SJSA1 (cell line): ENCODE measurements at regions not wholly inside any gene's neighbourhood (a gene's known extent, or its start where the extent isn't known, plus 50 kb on each side); places are given as distances from the start of the nearest gene placed in this dataset.
"Not testable (repeated sequence)": the region's sequence is repeated elsewhere in the genome, so short reads cannot be mapped to it uniquely, and the experiment has no call there.

ENCODE experiments used
- DNase-seq, 2 experiments: peaks; one replicate each; pipeline ENCODE4 v3.0.0-alpha.2; 2015 to 2020; ENCODE audit warnings: low spot score in 2 of 2, low read depth in 1 of 2
- H3K27ac ChIP-seq: fragments of 250-450 bp; sonication (Bioruptor Pico); 2 replicates; pipeline ENCODE4 v1.5.1; 2020; ENCODE audit warnings: mild to moderate bottlenecking, moderate library complexity
- H3K27me3 ChIP-seq: fragments of 250-450 bp; sonication (Bioruptor Pico); replicated peaks from 2 replicates; pipeline ENCODE4 v1.5.1; 2020; ENCODE audit warnings: mild to moderate bottlenecking, moderate library complexity
- H3K36me3 ChIP-seq: fragments of 250-450 bp; sonication (Bioruptor Pico); 2 replicates; pipeline ENCODE4 v1.5.1; 2020; ENCODE audit warnings: mild to moderate bottlenecking
- H3K4me1 ChIP-seq: fragments of 250-450 bp; sonication (Bioruptor Pico); replicated peaks from 2 replicates; pipeline ENCODE4 v1.6.1; 2021; ENCODE audit warnings: mild to moderate bottlenecking
- H3K4me3 ChIP-seq: fragments of 250-450 bp; sonication (Bioruptor Pico); 2 replicates; pipeline ENCODE4 v1.5.1; 2020; ENCODE audit warnings: mild to moderate bottlenecking
- H3K9me3 ChIP-seq: fragments of 250-450 bp; sonication (Bioruptor Pico); replicated peaks from 2 replicates; pipeline ENCODE4 v1.5.1; 2020; ENCODE audit warnings: mild to moderate bottlenecking

DNA sequence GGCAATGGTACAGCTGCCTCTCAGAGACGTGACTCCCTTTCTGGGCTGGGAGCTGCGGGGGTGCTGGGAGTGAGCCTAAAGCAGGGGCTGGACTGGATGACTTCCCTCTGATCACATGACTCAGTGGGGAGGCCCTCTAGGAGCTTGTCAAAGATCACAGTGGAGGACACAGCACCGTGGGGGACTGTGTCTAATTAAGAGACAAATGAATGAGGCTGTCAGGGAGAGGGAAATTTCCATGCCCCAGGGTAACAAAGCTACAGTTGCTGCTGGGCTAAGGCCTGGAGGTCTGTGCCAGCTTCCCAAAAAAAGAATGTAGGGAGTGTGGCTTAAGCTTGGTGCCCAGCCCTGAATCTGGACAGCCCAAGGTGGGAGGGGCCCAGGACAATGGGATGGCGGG, 262.8 kb upstream of the PLET1 start:
- Histone ChIP-seq H3K27me3 (no peaks in the 10 kb centered on the region), H3K36me3 (no peaks in the 10 kb centered on the region), H3K4me1 (peaks cover 16% of the 10 kb centered on the region), H3K4me3 (no peak overlapping the region), H3K9me3 (no peaks in the 10 kb centered on the region), H3K27ac (no peak overlapping the region)
- DNase-seq = peak; percentile 43 to 47

DNA sequence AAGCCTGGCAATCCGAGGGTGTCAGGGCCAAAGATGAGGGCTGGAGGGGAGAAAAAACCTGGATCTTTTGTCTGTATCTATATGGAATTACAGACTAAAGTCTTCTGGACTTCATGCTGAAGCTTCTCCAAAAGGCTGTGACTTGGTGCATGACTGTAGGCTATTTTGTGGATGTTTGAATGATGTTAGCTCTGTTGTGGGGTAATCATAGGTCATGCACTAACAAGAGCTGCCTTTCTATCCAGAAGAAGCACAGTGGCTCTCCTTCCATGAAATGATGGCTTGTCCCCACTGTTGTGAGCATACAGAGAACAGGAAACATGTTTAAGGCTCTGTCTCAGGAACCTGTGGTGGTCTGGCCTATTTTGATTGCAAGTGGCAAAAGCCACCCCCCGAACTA, 263.3 kb upstream of the PLET1 start:
- no peaks in the 10 kb centered on the region for H3K27me3 ChIP-seq
- DNase-seq = no peak
- no peaks in the 10 kb centered on the region for H3K36me3 ChIP-seq
- no peaks in the 10 kb centered on the region for H3K9me3 ChIP-seq
- H3K4me3 ChIP-seq = no peak overlapping the region
- no peak overlapping the region for H3K27ac ChIP-seq
- peaks cover 16% of the 10 kb centered on the region for H3K4me1 ChIP-seq

DNA sequence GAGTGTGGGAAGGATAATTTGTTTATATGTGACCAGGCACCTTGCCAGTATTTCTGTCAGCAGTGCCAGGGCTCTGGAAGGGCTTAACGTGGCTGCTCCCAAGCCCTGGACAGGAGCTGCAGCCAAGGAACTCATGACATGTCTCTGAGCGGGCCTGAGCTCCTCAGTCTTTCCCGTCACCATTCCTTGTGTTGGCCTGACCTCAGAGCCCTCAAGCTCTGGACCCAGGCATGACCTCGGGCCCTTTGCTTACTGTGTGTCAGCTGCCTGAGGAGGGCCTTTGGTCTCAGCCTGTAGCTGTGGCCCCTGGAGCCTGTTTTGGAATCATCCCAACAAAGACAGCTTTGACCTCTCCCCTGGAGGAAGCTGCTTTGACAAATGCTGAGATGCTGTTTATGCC, 264.1 kb upstream of the PLET1 start:
- no peak for DNase-seq
- no peak overlapping the region for H3K27ac ChIP-seq
- H3K36me3 ChIP-seq = no peaks in the 10 kb centered on the region
- no peaks in the 10 kb centered on the region for H3K27me3 ChIP-seq
- H3K9me3 ChIP-seq = no peaks in the 10 kb centered on the region
- no peak overlapping the region for H3K4me3 ChIP-seq
- peaks cover 16% of the 10 kb centered on the region for H3K4me1 ChIP-seq

DNA sequence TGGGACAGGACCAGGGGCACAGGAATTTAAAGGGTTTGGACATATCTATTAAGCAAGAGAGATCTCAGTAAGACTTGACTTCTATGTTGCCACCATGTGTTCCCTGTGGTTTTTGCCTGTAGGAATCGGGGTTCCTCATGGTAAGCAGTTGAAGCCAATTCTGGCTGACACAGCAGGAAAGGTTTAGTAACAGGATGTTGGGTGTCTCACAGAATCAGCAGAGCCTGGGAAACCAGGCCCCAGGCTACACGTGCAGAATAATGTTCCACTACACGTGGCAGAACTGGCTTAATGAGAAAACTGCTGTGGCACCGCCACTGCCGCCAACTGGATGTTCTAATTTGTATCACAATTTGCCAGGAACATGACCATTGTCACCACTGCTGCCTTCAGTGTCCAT, 264.6 kb upstream of the PLET1 start:
- Histone ChIP-seq H3K27me3 (no peaks in the 10 kb centered on the region), H3K27ac (no peak overlapping the region)
- DNase-seq = no peak

DNA sequence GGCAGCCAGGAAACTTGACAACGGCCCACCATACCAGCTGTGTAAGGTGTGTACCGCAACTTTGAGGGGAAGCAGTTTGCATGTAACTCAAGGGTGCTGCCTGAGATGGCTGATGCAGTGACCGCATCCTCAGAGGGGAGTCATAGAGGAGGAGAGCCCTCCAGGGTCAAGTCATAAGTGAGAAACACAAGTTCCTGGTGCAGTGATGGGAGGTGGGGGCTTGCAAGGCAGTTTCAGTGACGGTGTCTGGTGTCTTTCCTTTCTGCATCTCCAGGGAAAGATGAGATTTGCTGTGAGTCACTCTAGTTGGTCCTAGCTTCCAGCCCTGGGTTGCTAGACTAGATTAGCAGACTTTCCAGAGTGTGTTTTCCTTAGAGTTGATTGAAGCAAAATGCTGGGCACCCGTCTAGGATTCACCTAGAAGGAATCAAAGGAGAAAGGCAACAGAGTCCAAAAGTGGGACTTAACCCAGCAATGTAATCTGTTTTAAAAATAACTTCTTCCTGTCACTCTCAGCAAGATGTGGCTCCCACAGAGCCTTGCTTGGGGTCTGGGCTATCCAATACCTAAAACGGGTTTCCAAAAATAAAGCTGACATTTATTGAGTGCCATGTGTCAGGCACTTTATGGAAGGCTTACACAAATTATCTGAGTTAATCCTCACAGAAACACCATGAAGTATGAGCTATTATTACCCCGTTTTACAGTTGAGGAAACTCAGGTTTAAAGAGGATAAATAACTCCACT, 265.4 kb upstream of the PLET1 start:
- DNase-seq = no peak
- no peak overlapping the region for H3K27ac ChIP-seq

More for the DNA sequence above, 264.6 kb upstream of the PLET1 start:
- peaks cover 16% of the 10 kb centered on the region for H3K4me1 ChIP-seq
- no peak overlapping the region for H3K4me3 ChIP-seq
- no peaks in the 10 kb centered on the region for H3K36me3 ChIP-seq
- H3K9me3 ChIP-seq = no peaks in the 10 kb centered on the region

DNA sequence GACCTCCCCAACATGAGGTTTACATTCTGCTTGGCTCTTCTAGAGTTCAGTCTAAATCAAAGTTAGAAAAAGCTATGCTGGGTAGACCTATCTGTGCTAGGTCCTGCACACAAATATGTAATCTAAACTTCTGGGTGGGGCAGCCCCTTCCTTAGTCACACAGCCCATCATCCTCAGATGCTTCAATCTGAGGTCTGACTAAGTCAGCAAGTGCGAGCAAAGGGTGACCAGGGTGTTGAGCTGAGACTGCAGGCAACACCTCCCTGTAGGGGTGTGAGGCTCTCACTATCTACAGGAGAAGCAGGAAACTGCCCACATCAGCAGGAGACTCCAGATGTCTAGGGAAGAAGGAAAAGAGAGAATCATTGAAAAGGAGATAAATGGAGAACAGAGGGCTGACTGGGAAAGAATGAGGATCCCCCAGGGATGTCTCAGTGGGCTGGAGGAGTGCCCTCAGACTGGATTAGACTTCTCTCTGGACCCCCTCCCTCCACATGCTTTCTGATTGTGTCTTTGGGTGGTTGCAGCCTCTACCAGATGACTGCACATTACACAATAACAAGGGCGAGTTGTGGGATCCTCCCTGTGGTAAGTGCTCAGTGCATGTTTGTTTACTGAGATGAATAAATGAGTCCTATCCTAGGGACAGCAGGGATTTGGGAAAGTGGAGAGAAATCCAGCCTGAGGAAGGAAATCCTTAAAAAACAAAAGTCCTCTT, 266.2 kb upstream of the PLET1 start:
- Histone ChIP-seq H3K27ac (no peak overlapping the region), H3K27me3 (no peaks in the 10 kb centered on the region), H3K36me3 (no peaks in the 10 kb centered on the region), H3K9me3 (no peaks in the 10 kb centered on the region), H3K4me1 (peaks cover 16% of the 10 kb centered on the region), H3K4me3 (no peak overlapping the region)
- peak in 1 of 2 experiments; percentile 9 for DNase-seq

More for the DNA sequence above, 265.4 kb upstream of the PLET1 start:
- Histone ChIP-seq H3K9me3 (no peaks in the 10 kb centered on the region), H3K4me1 (peaks cover 16% of the 10 kb centered on the region), H3K36me3 (no peaks in the 10 kb centered on the region), H3K27me3 (no peaks in the 10 kb centered on the region), H3K4me3 (no peak overlapping the region)

DNA sequence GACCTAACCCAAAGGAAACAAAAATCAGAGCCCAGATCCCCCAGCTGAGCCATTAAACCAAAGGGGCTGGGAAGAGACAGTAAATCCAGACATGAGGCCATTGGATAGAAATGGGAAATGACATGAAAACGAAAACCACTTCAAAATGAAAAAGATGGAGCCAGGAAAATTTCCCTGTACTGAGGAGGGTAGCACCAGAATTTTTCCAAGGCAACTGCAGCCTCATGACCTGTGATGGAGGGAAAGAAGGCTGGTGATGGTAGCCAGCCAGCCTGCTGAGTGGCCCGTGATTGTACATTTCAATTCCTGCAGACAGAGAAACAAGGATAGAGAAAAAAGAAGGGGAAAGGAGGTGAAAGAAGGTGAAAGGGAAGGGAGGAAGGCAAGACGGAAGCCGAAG, 268.4 kb upstream of the PLET1 start:
- DNase-seq = no peak
- Histone ChIP-seq H3K27ac (no peak overlapping the region), H3K4me1 (peaks cover 9% of the 10 kb centered on the region), H3K36me3 (no peaks in the 10 kb centered on the region), H3K27me3 (no peaks in the 10 kb centered on the region), H3K4me3 (no peak overlapping the region), H3K9me3 (no peaks in the 10 kb centered on the region)

DNA sequence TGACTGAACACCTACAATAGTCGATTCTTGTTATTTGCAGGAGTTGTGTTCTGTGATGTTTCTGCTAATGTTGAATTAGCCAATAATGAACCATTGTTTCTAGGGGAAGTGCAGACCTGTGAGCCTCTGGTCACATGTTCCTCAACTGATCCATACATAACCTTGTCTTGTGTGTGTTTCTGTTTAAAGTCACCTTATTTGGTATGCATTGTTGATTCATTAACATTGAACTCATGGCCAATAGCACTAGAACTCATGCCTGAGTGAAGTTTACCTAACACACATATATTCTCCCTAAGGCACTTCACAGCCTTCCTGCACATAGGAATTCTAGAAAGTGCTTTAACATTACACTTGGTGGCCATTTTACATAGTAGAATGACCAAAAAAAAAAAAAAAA, 271.8 kb upstream of the PLET1 start:
- DNase-seq = no peak
- Histone ChIP-seq H3K36me3 (no peaks in the 10 kb centered on the region), H3K4me3 (no peak overlapping the region), H3K4me1 (no peaks in the 10 kb centered on the region), H3K9me3 (no peaks in the 10 kb centered on the region), H3K27me3 (no peaks in the 10 kb centered on the region), H3K27ac (no peak overlapping the region)

DNA sequence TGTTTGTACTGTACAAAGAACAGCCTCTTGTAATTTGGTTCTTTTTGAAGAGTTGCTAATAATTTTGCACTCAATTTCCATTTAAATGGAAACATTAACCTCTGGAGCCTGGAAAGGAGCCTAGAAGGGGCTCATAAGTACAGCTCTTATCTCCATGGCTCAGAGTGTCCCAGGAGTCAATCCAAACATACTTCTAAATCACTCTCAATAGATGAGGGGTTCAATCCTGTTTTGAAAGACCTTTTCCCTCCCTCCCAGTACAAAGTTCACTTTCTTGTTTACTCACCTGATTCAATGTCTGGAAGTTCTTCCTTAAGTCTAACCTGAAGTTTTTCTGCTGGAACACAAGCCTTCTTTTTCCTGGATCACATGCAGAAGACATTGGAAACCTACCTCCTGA, 273.0 kb upstream of the PLET1 start:
- DNase-seq = no peak
- H3K36me3 ChIP-seq = no peaks in the 10 kb centered on the region
- no peak overlapping the region for H3K4me3 ChIP-seq

DNA sequence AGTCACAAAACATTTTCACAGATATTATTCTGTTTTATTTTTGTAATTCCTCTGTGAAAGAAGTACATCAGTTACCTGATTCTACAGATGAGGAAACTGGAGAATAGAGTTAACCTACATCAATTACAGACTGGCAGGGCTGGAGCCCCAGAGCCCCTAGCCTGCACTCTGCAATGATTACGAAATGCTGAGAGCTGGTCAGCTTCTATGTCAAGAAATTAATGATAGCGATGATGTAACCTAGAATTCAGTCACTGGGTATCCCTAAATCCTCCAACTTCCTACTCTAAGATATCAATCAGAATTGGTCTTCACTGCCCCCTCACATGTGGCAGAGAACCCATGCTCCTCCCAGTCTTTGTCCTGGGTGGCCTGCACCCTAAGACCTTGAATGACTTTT, 273.5 kb upstream of the PLET1 start:
- H3K9me3 ChIP-seq = no peaks in the 10 kb centered on the region
- no peaks in the 10 kb centered on the region for H3K27me3 ChIP-seq
- DNase-seq = no peak
- no peak overlapping the region for H3K4me3 ChIP-seq
- no peaks in the 10 kb centered on the region for H3K4me1 ChIP-seq
- H3K36me3 ChIP-seq = no peaks in the 10 kb centered on the region
- no peak overlapping the region for H3K27ac ChIP-seq

More for the DNA sequence above, 273.0 kb upstream of the PLET1 start:
- no peaks in the 10 kb centered on the region for H3K4me1 ChIP-seq
- H3K27me3 ChIP-seq = no peaks in the 10 kb centered on the region
- no peaks in the 10 kb centered on the region for H3K9me3 ChIP-seq
- H3K27ac ChIP-seq = no peak overlapping the region

DNA sequence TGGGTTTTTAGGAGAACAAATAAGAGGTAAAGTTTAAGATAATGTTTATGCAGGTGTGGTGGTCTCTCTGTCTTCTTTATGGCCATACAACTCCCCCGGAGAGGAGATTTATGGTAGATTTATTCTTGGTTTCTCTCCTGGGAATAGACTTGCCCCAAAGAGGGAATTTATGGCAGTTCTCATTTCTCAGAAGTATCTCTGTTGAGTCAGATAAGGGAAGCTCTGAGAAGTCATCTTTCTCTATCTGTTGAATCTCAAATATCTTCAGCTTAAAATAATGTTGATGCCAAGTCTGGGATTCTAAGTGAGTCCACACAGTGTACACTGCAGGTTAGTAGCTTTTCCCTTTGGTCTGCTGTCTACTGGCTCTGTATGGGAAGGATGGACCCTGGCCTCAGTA, 276.4 kb upstream of the PLET1 start:
- DNase-seq = no peak
- Histone ChIP-seq H3K4me3 (no peak overlapping the region), H3K27ac (no peak overlapping the region), H3K36me3 (no peaks in the 10 kb centered on the region), H3K4me1 (no peaks in the 10 kb centered on the region), H3K9me3 (no peaks in the 10 kb centered on the region), H3K27me3 (no peaks in the 10 kb centered on the region)

DNA sequence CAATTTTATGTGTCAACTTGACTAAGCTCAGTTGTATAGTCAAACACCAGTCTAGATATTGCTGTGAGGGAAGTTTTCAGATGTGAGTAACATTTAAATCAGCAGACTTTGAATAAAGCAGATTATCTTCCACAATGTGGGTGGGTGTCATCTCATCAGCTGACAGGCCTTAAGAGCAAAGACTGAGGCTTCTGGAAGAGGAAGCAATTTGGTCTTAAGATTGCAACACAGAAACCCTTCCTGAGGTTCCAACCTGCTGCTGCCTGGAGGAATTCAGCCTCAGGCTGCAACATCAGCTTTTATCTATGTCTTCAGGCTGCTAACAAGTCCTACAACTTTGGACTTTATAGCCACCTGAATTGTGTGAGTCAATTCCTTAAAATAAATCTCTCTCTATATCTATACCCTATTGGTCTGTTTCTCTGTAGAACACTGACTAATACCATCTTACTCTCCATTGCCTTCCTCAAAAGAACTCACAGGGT, 277.2 kb upstream of the PLET1 start:
- H3K27me3 ChIP-seq = no peaks in the 10 kb centered on the region
- H3K27ac ChIP-seq = no peak overlapping the region
- H3K4me1 ChIP-seq = no peaks in the 10 kb centered on the region
- DNase-seq = no peak
- H3K36me3 ChIP-seq = no peaks in the 10 kb centered on the region
- no peak overlapping the region for H3K4me3 ChIP-seq
- no peaks in the 10 kb centered on the region for H3K9me3 ChIP-seq

DNA sequence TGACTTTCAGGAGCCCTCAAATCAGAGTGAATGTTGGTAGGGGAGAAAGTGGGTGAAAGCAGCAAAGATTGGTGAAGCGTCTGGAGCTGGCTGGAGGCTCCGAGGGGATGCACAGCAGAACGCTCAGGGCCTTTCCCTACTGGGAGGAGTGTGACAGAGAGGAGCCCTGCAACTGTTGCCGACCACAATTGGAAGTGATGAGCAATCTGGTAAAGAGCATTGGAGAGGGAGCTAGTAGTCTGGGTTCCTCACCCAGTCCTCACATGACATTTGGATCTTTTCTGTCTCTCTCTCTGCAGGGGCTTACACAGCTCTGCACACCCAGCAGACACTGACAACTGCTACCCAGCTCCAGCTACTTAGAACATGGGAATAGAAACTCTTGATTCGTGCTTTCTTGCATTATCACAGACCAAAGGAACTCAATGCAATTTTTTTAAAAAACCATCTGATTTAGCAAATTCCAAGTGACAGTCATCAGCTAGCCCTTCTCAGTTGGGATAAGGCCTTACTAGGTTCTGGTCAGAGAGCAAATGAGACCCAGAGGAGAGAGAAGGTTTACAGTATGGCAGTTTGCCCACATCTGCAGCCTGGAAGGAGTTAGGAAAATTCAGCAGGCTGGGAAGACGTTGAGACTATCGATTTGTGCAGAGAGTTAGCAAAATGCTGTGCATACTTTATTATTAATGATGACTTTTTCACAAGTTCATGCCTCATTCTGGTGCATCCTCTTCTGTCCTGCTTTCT, 278.0 kb upstream of the PLET1 start:
- Histone ChIP-seq H3K9me3 (no peaks in the 10 kb centered on the region), H3K4me1 (no peaks in the 10 kb centered on the region), H3K27me3 (no peaks in the 10 kb centered on the region), H3K36me3 (no peaks in the 10 kb centered on the region), H3K27ac (no peak overlapping the region), H3K4me3 (no peak overlapping the region)
- DNase-seq = no peak

DNA sequence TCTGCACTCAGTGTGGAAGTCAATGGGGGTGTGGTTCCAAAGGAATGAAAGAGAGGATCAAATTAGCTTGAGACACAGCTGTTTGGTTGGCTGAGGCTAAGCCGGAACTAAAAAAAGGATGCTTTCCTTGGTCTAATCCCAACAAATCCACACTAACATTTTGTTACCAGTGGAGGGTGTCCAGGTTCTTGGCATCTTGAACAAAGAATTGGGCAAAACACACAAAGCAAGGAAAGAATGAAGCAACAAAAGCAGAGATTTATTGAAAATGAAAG, 278.6 kb upstream of the PLET1 start:
- H3K27me3 ChIP-seq, H3K36me3 ChIP-seq, DNase-seq, H3K4me3 ChIP-seq, H3K27ac ChIP-seq, H3K9me3 ChIP-seq, H3K4me1 ChIP-seq: not testable (repeated sequence)
